HG02588 (cell line): ENCODE measurements at regions not wholly inside any gene's neighbourhood (a gene's known extent, or its start where the extent isn't known, plus 50 kb on each side); places are given as distances from the start of the nearest gene placed in this dataset.

Experiments used
- ATAC-seq: cut with Tn5 transposase; IDR thresholded peaks from one replicate; pipeline ENCODE4 v1.9.1; 2021; ENCODE audit warnings: mild to moderate bottlenecking, moderate library complexity; ENCODE audit not compliant: unreplicated experiment

DNA sequence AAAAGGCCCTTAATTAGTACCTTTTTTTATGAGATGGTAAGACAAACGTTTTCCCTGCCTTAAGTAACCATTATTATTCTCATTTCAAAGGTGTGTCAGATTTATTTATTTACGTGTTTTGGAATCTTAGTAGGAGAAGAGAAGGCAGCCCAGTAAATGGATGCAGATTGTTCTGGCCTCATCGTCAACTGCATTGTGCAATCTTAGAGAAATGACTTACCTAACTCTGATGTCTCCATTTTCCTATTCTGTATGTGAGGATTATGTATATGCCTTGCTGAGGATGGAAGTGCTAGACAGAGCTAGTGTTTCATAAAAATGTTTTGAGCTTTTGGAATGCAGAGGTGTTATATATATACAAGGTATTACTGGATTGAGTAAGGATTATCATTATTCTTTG, 97.0 kb upstream of the JAG1 start:
- ATAC-seq = no peak

DNA sequence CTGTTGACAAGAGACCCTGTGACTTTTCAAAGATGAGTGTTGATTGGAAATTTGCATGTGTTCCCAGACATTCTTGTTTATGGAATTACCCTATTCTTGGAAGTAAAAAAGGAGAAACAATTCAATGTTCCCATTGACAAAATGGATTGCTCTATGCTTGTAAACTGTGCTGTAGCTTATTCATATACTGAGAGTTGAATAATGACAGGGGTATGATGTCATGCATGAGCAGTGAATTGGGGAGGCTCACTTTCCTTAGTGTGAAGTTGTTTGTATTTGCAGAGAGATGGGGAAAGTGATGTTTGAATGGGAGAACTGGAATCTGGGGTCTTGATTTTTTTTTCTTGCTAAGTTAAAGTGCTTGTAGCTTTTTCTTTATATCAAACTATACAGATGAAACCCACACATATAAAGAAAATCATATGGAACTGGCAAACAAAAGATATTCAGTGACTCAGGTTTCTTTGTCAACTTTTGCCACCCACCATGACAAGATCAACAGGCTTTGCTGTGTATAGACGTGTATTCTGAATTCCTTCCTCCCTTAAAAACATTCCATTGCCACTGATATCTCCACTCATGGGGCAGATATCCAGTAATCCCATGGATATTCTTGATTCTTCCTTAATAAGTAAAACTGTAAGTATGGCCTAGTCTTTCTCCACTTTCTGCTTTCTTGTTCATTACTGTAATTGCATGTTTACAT, 97.8 kb upstream of the JAG1 start:
- ATAC-seq = no peak

DNA sequence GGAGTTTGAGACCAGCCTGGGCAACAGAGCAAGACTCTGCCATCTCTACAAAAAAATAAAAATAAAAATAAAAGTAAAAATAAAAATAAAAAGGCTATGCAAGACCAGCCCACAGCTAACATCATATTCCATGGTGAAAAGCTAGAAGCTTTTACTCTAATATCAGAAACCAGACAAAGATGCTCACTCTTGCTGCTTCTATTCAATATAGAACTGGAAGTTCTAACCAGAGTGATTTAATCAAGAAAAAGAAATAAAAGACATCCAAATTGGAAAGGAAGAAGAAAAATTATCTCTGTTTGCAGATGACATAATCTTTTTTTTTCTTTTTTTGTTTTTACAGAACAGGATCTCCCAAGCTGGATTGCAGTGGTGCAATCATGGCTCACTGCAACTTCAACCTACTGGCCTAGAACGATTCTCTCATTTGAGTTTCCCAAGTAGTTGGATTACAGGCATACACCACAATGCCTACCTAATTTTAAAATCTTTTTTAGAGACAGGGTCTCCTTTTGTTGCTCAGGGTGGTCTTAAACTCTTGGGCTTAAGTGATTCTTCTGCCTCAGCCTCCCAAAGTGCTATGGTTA, 100.7 kb upstream of the JAG1 start:
- ATAC-seq = no peak

DNA sequence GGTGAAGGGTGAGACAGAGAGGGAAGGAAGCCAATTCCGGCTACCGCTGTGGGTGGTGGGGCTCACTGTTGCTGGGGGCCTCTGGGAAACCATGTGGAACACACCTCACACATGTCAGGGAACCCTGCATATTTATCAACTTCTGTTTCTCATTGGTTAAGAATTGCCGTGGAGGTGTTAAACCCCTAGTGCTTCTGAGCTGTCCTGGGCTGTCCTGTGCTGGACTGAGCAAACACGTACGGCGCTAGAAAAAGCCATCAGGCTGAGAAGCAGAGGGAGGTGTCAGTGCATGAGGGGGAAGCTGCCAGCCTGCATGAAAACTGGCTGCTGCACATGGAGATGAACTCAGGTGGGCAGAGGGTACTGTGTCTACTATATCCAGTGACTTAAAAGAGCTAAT, 103.9 kb upstream of the JAG1 start:
- ATAC-seq = no peak

DNA sequence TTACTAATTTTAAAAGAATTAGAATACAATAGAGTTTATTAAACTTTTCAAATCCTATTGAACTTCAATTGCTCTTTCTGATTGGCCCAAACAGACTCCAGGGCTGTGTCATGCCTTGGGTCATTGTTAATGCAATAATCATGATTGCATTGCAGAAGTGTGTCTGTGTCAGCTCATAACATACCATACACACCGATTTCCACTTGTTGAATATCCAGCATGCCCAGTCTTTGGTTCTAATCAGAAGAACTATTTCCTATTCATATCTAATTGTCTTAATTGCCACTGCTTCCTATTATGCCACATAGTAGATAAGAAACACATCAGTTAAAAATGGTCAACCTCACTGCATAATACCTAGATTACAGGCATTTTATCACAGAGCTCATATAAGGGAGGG, 106.1 kb upstream of the JAG1 start:
- ATAC-seq = no peak

DNA sequence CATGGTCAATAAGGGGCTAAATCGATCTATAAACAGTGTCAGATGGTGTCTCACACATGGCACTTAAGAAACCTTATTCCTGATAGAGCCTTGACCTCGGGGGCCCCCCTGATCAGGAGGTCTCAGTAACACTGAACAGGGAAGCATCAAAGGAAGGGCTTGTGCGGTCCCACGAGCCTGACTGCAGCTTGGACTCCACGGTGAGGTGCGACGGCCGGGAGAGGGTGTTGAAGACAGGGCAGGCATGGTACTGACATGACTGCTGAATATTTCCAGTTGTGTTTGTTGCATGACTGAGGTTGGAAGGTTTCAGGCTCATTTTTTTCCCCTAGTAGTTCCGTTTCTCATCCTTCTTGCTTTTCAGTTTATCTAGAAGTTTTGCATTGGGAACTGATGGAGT, 107.1 kb upstream of the JAG1 start:
- no peak for ATAC-seq

DNA sequence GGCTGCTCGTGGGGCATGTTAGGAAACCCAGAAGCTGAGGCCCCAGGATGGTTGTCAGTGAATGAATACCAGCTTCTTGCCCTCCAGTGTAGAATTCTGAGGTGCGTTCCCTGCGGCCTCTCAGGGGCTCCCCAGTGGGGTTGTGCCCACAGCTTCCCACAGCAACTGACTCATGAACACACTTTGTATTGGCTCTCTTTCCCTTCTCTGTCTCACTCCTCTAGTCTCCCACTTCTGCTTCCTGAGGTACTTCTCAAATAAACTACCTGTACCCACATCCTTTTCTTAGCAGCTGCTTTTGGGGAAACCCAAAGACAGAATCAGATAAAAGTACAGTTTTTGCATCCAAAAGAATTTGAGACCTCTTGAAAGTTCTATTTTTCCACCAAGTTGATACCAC, 107.7 kb upstream of the JAG1 start:
- ATAC-seq = no peak

DNA sequence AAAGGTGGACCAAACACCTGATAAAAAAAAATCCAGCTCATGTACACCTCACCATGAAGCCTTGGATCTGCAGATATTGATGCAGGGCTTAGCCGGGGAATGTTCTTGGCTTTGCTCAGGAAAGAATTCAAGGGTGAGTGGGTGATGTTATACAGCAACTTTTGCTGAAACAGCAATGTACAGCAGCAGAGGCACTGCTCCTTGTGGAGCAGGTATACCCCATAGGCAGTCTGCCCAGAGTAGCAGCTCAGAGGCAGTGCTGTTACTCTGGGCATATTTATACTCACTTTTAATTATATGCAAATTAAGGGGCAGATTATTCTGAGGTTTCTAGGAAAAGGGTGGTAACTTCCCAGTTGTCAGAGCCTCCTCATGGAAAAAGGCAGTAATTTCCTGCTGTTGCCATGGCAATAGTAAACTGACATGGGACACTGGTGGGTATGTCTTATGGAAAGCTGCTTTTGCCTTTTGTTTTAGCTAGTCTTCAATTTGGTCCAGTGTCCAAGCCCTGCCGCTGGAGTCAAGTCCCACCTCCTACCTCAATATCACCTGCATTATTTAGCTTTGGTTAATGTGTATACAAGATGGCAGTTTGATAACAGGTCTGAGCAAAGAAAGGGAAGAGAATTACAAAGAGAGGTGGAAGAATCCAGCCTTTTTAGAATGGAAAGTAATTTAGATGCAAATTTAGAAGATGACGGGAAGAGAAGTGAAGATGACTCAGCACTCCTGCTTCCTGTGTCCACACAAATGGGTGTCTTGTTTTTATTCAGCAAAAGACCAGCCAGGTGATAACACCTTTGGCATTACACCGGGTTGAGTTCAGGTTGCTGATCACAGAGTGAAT, 110.1 kb upstream of the JAG1 start:
- ATAC-seq = no peak

DNA sequence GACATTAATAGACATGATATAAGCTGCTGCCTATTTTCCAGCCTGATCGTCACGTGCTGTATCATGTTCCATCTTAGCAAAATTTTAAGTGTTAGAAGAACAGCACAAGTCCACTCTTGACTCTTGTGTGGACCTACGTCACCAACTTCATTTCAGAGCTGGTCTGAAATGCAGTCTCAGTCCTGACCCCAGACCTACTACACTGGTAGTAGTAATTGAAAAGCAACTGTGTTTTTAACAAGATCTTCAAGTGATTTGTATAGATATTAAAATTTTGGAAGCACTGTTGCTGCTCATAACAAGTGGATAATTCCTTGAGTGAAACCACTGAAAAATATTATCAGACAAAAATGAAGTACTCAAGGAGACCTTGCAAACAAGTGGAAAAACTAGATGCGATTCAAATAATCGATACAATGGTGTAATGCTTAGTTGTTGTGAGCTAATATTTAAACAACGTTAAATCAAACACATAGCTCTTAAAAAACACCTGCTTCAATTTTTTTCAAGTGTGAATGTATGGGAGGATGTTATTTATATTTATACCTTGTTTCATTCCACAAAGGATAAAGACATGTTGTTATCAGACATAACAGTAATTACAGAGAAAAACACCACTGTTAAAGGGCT, 110.9 kb upstream of the JAG1 start:
- no peak for ATAC-seq

DNA sequence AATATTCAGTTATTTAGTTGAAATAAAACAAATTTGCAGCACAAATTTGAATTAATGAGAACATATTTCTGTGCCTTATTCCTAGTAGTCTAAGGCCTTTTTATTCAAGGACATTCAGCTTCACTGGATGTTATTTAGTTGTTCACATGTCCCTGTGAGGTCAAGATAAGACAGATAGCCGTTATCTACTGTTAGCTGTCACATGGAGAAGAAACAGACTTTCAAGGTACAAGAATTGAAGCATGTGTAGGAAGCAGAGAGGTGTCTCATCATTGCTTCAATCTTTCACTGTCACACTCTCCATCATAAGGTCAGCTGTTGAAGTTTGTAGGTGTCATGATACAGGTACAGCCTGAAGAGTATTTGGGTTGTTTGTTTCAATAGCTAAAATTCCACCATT, 112.9 kb upstream of the JAG1 start:
- no peak for ATAC-seq

DNA sequence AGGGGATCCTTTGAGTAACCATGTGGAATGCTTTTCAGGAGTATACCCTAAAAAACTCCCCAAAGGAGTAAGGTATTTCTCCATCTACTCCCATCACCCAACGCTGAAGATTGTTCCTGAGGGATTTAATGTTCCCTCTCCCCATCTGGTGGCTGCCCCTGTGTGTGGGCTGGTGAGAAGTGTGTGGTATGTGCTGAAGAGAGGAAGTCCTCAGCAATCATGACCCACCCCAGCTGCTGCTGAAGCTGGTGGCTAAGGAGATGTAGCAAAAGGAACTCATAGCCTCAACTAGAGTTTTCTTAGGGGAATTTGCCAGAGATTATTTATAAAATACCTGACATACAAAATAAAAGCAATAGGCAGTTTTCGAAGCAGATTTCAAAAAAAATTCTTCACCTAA, 114.3 kb upstream of the JAG1 start:
- ATAC-seq = no peak

DNA sequence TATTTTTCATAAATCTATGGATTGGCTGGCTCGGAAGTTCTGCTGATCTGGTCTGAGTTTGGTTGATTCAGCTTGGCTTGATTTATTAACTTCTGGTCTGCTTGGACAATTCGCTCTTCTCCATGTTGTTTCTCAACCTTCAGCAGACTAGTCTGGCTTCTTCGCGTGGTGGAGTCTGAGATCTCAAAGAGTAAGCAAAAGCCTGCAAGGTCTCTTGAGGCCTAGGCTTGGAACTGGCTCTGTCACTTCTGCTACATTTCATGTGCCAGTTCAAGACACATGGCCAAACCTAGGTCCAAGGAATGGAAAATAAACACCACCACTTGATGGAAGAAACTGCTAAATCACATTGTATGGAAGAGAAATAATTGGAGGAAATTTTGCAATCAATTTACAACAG, 115.1 kb upstream of the JAG1 start:
- no peak for ATAC-seq

DNA sequence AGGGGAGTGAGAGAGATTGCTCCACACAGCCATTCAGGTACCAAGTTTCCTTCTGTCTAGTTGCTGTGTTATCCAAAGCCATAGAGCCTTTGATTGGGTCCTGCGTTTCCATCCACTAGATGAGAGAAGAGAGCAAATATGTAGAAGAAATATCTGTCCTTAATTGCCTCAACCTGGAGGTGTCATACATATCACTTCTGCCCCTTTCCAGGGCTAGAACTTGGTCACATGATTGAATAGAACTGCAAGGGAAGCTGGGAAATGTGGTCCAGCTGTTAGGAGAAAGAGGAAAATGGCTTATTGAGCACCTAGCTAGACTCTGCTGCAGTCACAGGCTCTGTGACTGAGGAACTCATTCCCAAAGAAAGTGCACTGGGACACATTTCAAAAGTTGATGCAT, 115.6 kb upstream of the JAG1 start:
- no peak for ATAC-seq

DNA sequence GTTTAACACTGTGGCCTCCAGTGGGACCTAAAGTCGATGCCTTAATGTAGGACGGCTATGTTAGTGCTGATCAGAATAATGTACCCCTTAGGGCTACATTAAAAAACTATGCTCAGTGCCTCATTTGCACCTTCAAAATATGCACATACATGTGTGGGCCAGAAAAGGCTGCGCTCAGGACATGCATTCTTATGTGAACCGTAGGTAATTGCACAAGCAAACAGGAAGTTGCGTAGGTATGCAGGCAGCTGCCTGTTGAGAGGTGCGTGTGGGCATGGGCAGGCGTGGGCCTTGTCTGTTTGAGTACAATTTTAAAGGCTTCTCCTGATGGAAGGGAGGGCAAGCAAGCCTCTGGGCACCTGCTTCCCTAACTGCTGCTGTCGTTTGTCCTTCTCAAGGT, 116.2 kb upstream of the JAG1 start:
- no peak for ATAC-seq

DNA sequence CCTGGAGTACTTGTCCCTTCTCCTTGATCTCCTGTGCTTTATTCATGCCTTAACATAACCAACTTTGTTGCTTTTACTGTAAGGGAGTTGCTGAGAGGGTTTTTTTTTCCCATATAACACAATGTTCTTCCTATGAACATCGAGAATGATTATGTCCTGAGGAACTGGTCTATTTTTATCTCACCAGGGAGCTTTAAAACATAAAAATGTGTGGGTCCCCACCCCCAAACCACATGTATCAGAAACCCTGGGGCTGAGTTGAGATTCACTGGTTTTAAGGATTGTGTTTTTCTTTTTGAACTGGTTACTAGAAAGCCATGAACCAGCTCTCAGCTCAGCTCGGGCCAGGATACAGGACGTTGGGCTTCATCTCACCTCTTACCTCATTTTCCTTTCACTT, 118.5 kb upstream of the JAG1 start:
- ATAC-seq = no peak

DNA sequence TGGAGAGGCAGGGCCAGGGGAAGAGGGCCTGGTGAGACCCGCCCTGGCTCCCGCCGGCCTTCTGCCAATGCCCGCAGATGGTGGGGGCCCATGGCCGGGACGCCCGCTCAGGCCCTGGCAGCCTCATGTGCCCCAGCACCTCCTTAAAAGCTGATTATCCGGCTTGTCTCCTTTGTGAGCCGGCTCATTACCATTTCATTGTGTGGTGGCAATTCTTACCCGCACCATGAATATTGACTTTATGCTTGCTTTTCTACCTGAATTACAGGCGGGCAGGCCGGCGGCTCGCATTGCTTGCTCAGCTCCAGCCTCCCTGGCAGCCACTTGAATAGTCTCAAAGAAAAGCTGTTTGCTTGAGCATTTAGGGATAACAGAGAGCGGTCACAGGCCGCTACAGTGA, 120.0 kb upstream of the JAG1 start:
- no peak for ATAC-seq

DNA sequence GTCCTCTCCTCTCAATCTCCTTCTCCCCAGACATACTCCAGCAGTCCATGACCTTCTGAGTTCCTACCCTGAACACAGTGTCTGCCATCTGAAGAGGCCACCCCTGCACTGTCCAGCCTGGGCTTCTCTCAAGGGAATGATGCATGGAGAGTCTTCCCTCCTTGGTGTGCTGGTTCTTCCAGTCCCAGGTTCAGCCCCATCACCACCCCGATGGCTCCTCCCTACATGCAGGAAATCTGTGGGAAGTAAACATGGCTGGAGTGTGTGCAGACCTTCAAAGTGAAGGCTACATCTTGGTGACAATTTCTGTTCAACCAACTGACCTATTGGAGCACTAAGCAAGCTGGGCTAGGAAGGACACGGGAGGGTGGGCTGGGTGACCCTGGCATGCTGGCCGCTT, 121.0 kb upstream of the JAG1 start:
- ATAC-seq = no peak

DNA sequence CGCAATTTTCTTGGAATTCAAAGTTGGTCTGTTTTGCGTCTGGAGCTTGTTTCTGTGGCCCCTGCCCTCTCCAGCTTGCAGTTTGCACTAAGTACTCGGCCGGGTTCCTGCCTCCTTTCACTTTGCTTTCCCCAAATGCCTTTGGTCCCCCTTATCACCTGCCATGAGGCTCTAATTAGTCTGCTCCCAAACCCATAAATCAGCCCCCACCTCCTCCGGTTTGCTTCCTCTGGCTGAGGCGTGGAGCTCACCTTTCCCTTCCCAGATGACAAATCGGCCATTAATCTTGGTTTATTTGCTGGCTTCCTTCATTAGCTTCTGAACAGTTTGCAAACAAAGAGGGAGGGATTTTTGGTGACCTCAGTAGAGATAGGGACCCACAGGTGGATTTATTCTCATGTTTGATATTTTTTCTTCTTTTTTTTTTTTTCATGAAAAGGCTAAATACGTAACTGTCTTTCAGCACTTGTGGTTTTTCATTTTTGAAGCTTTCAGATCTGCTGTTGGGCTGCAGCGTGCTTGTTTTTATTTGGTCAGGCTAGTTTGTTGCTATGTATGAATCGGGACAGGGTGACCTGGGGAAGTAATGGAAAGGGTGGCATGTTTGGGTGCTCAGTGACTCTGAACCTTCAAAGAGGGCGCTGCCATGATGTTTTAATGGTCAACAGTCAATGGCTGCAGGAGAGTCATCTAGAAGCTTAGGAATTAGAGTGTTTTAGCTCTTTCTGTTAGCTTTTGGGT, 121.7 kb upstream of the JAG1 start:
- ATAC-seq = no peak

DNA sequence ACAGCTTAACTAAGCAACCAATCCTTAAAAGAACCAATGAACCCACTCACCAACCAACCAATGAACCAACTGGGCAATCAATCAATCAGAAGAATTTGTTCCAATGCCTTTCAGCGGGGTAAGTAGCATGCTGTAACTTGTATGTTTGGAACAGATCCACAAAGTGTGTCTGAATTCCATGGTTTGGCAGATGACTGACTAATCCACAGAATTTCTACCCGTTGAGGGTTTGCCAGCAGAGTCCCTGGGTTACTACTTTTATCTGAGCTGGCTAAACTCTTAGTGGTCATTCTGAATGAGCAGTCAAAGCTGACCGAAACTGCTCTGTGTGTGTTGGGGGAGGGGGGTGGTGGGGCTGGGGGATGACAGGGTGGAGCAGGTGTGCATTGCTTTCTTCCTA, 125.0 kb upstream of the JAG1 start:
- ATAC-seq = no peak

DNA sequence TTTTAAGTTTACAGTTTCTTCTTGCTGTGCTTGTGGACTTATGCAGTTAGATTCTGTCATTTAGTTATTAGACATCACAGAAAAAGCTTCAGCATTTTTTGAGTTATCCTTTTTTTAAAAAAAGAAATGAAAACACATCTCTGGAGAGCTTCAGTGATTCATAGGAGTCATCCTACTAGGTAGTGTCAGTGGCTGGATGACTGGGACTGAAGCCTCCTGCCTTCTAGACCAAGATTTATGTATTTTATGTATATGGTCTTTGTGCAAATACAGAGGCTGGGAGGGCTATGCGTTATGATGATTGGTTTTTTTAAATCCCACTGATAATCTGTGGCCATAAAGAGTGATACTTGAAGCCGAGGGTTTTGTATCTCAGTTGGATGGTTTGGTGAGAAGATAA, 125.9 kb upstream of the JAG1 start:
- no peak for ATAC-seq

DNA sequence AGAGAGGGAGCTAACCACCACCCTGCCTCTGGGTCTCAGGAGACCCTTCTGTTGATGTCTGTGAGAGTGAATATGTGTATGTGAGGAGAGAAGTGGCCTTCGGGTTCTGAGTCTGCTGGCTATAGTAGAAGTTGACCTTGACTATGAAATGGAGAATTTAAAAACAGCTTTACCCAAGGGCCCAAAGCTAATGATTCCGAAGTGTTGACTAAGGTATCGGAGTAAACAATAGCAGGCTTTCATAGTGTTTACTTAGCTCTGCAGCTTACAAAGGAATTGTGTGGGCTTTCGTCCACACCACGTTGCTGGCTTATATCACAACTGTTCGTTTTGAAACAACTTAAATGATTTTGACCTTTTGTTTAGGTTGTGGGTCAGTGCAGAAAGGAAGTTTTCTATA, 126.5 kb upstream of the JAG1 start:
- no peak for ATAC-seq
